NCI-H2107 treated with DMSO at 0.1 percent for 48 hours (cell line): ENCODE measurements at regions not wholly inside any gene's neighbourhood (a gene's known extent, or its start where the extent isn't known, plus 50 kb on each side); places are given as distances from the start of the nearest gene placed in this dataset.

Experiments
- DNase-seq: peaks from one replicate; lab custom pipeline; 2025; ENCODE audit not compliant: unreplicated experiment; lab: John Stamatoyannopoulos, UW

DNA sequence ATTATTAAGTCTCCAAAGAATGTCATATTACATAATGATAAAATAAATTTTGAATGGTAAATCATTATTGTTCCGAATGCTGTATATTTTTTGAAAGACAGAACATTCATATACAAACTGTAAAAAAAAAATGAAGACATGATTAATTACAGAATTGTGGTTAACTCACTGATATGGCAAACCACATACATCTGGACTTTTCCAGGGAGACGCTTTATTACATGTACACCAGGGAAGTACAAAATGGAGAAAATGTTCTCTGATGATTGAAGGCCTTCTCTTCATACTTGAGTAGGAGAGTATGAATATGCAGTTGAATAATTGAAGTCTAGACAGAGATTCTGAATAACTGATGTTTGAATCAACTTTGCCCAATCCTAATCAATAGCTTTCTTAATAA lies 1886.9 kb downstream of the EFNA5 start:
- no peak for DNase-seq

- DNase-seq: no peak
Measured at GRCh38 chr5:105782501-105782900, 1888.2 kb downstream of the EFNA5 start.

- DNase-seq: no peak
Measured at GRCh38 chr5:105773241-105773640, 1897.5 kb downstream of the EFNA5 start.

GRCh38 chr5:105767267-105767666 lies 1903.5 kb downstream of the EFNA5 start:
- no peak for DNase-seq

- DNase-seq: no peak
Measured at GRCh38 chr5:105762728-105763127, 1908.0 kb downstream of the EFNA5 start.

DNA sequence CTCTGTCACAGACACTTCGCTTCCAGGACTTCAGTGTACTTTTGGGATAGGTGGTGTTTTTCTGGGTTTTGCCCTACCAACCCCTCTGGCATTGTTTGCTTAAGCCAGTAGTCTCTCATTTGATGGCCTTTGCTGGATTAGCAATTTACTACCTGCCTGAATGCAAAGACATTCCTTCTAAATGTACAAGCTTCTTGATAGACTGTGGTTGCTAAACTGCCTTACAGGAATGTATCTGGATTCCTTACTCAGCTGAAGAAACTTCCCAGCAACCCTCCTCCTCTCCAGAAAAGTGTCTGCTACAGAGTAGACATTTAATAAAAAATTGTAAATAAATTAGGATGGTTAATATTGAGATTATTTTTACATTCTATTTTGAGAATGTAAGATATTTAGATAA lies 1916.7 kb downstream of the EFNA5 start:
- no peak for DNase-seq

DNA sequence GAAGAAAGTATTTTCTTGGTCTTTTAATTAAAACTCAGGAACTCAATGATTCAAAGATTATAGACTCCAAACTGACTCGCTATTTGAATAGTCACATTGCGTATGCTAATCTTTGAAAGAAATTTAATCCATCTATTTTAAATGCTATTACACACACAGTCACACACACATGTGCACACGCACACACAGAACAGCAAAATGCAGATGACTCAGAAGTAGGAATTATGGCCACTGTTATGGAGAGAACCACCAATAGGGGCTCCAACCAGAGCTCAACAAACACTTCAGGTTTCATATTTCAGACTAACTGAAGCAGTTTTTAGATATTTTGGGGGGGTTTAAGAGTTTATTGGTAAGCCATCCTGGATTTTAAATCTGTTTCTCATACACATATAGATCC lies 1917.9 kb downstream of the EFNA5 start:
- no peak for DNase-seq

GRCh38 chr5:105751908-105752307 lies 1918.8 kb downstream of the EFNA5 start:
- DNase-seq: peak; percentile 2

- no peak for DNase-seq
Measured at GRCh38 chr5:105745111-105745510, 1925.6 kb downstream of the EFNA5 start.

- no peak for DNase-seq
Measured at GRCh38 chr5:105740242-105740641, 1930.5 kb downstream of the EFNA5 start.

GRCh38 chr5:105739732-105740131 lies 1931.0 kb downstream of the EFNA5 start:
- DNase-seq: no peak

DNA sequence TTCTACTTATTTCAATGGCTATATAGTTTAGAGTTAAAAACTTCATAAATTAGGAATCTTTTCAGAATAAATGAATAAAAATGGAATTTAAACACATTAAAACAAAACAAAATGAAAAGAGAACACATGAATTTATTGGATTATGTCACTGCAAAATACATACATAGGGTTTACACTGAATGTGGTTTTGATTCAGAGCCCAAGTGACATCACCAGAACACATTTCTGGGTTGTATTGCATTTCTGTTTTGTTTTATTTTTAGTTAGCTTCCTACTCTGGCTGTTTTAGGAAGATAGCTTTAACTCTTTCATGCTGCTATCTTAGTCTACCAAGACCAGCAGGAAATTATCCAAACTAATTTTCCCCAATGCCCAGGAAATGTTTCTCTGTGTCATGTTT lies 1935.0 kb downstream of the EFNA5 start:
- no peak for DNase-seq

- DNase-seq: peak; percentile 1
Measured at GRCh38 chr5:105730982-105731381, 1939.8 kb downstream of the EFNA5 start.

- DNase-seq: no peak
Measured at GRCh38 chr5:105726093-105726492, 1944.6 kb downstream of the EFNA5 start.

GRCh38 chr5:105708442-105708841 lies 1962.3 kb downstream of the EFNA5 start:
- no peak for DNase-seq

GRCh38 chr5:105702323-105702722 lies 1968.4 kb downstream of the EFNA5 start:
- no peak for DNase-seq

DNA sequence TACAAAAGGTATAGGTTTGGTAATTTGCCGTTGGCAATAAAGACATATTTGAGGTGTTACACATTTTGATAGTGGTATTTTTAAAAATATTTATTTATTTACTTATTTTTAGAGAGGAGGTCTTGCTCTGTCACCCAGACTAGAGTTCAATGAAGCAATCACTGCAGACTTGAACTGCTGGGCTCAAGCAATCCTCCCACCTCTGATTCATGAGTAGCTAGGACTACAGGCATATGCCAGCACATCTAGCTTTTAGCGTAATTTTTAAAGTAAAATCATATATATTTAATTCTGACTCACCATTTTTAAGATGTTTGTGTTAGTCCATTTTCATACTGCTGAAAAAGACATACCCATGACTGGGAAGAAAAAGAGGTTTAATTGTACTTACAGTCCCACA lies 1974.3 kb downstream of the EFNA5 start:
- DNase-seq: no peak

DNA sequence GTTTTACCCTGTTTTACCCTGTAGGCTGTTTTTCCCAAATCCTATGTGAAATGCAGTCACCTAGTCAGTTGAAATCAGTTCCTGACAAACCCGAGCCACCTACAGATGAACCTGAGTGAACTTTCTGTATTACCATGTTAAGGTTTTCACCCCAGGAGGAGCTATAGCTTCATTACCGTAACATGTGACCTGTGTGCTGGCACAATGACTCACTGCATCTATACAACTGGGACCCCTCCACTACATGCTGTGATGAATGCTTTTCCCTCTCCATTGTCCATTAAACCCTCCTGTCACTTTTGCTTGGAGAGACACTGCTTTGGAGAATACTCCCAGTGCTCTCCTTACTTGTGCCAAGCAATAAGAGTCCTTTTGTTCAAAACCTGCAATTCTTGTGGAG lies 1974.8 kb downstream of the EFNA5 start:
- no peak for DNase-seq

GRCh38 chr5:105689596-105689995 lies 1981.1 kb downstream of the EFNA5 start:
- no peak for DNase-seq

GRCh38 chr5:105688227-105688792 lies 1982.4 kb downstream of the EFNA5 start:
- no peak for DNase-seq

- no peak for DNase-seq
Measured at GRCh38 chr5:105687493-105687892, 1983.2 kb downstream of the EFNA5 start.

DNA sequence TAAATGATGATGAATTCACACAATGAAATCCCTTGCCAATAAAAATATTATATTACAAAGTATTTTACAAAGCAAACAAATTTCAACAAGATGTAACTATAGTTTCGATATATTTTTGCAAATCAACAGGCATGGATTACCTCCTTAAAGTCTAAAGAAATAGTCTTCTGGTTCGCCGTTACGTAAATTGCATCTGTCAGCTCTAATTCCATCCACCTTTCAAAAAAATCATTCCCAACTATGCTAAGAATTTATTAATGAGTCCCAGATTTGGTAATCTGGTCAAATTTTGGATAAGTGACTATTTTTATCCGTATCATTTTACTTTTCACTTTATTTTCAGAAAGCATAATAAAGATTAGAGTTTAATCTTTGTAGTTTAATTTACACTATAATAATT lies 1984.9 kb downstream of the EFNA5 start:
- no peak for DNase-seq

- no peak for DNase-seq
Measured at GRCh38 chr5:105684799-105685198, 1985.9 kb downstream of the EFNA5 start.
